ENCODE measurements at regions not wholly inside any gene's neighbourhood (a gene's known extent, or its start where the extent isn't known, plus 50 kb on each side); places are given as distances from the start of the nearest gene placed in this dataset.
"Not testable (repeated sequence)": the region's sequence is repeated elsewhere in the genome, so short reads cannot be mapped to it uniquely, and the experiment has no call there.

GRCh38 chr12:91506452-91506851 lies 323.8 kb upstream of the DCN start:
- DNase-seq: no peak

GRCh38 chr12:91505006-91505405 lies 322.4 kb upstream of the DCN start:
- DNase-seq: no peak

- no peak for DNase-seq
Observed at GRCh38 chr12:91502208-91502607, 319.6 kb upstream of the DCN start.

GRCh38 chr12:91496337-91496736 lies 313.7 kb upstream of the DCN start:
- DNase-seq: no peak

- no peak for DNase-seq
Observed at GRCh38 chr12:91493308-91493707, 310.7 kb upstream of the DCN start.

GRCh38 chr12:91492648-91493047 lies 310.0 kb upstream of the DCN start:
- no peak for DNase-seq

GRCh38 chr12:91490667-91491311 lies 308.2 kb upstream of the DCN start:
- no peak for DNase-seq

GRCh38 chr12:91483471-91483985 lies 300.9 kb upstream of the DCN start:
- no peak for DNase-seq

GRCh38 chr12:91482231-91482630 lies 299.6 kb upstream of the DCN start:
- no peak for DNase-seq

- DNase-seq: no peak
Observed at GRCh38 chr12:91478500-91478899, 295.9 kb upstream of the DCN start.

- DNase-seq: no peak
Observed at GRCh38 chr12:91467686-91468085, 285.1 kb upstream of the DCN start.

- DNase-seq: no peak
Observed at GRCh38 chr12:91461061-91461460, 278.4 kb upstream of the DCN start.

- no peak for DNase-seq
Observed at GRCh38 chr12:91460469-91460868, 277.9 kb upstream of the DCN start.

- no peak for DNase-seq
Observed at GRCh38 chr12:91455321-91455720, 272.7 kb upstream of the DCN start.

- DNase-seq: no peak
Observed at GRCh38 chr12:91454179-91454578, 271.6 kb upstream of the DCN start.

GRCh38 chr12:91452464-91452863 lies 269.8 kb upstream of the DCN start:
- DNase-seq: not testable (repeated sequence)

GRCh38 chr12:91441993-91442952 lies 259.7 kb upstream of the DCN start:
- DNase-seq: no peak

GRCh38 chr12:91441246-91441645 lies 258.6 kb upstream of the DCN start:
- DNase-seq: no peak

- DNase-seq: no peak
Observed at GRCh38 chr12:91434081-91434480, 251.5 kb upstream of the DCN start.

GRCh38 chr12:91432755-91433154 lies 250.1 kb upstream of the DCN start:
- no peak for DNase-seq

- no peak for DNase-seq
Observed at GRCh38 chr12:91432089-91432488, 249.5 kb upstream of the DCN start.

- DNase-seq: no peak
Observed at GRCh38 chr12:91424506-91424905, 241.9 kb upstream of the DCN start.

- no peak for DNase-seq
Observed at GRCh38 chr12:91423693-91424050, 241.1 kb upstream of the DCN start.
